Liver (tissue), 8 donors: ENCODE measurements at regions not wholly inside any gene's neighbourhood (a gene's known extent, or its start where the extent isn't known, plus 50 kb on each side); places are given as distances from the start of the nearest gene placed in this dataset.

Experiments used
- DNase-seq: peaks from one replicate; pipeline ENCODE4 v3.0.0-alpha.2; 2017; ENCODE audit warnings: low spot score
- H3K27ac ChIP-seq, 2 donors: one replicate each; pipeline ENCODE4 v1.7.0; 2013; ENCODE audit warnings: inconsistent platforms in 2 of 2, low read length in 2 of 2, control low read depth in 1 of 2, low read depth in 1 of 2, mild to moderate bottlenecking in 1 of 2
- H3K27me3 ChIP-seq, 4 donors: one replicate each; pipeline versions ENCODE4 v1.6.1 to v1.7.0; 2013; ENCODE audit warnings: low read length in 3 of 4, inconsistent platforms in 1 of 4, mild to moderate bottlenecking in 1 of 4, moderate library complexity in 1 of 4; ENCODE audit not compliant: control insufficient read depth in 4 of 4, insufficient read depth in 4 of 4
- H3K36me3 ChIP-seq, 4 donors: one replicate each; pipeline versions ENCODE4 v1.6.1 to v1.7.0; 2013; ENCODE audit warnings: low read length in 3 of 4, mild to moderate bottlenecking in 3 of 4, low read depth in 1 of 4, moderate library complexity in 1 of 4; ENCODE audit not compliant: control insufficient read depth in 4 of 4, insufficient read depth in 3 of 4
- H3K4me1 ChIP-seq, 4 donors: one replicate each; pipeline versions ENCODE4 v1.6.1 to v1.7.0; 2013; ENCODE audit warnings: low read length in 3 of 4, mild to moderate bottlenecking in 3 of 4, moderate library complexity in 1 of 4; ENCODE audit not compliant: control insufficient read depth in 4 of 4, insufficient read depth in 4 of 4
- H3K4me3 ChIP-seq, 3 donors: one replicate each; pipeline versions ENCODE4 v1.6.1 to v1.7.0; 2013; ENCODE audit warnings: low read length in 3 of 3, control low read depth in 1 of 3, low read depth in 1 of 3, mild to moderate bottlenecking in 1 of 3
- H3K9ac ChIP-seq, 2 donors: one replicate each; pipeline ENCODE4 v1.7.0; 2013; ENCODE audit warnings: low read length in 2 of 2, mild to moderate bottlenecking in 2 of 2, moderate library complexity in 2 of 2, control low read depth in 1 of 2, low read depth in 1 of 2
- H3K9me3 ChIP-seq, 4 donors: one replicate each; pipeline versions ENCODE4 v1.6.1 to v1.7.0; 2013; ENCODE audit warnings: low read length in 3 of 4; ENCODE audit not compliant: control insufficient read depth in 4 of 4
- EGR1 ChIP-seq, 2 donors: IDR thresholded peaks; 2 replicates each; pipeline ENCODE4 v1.6.1; 2016 to 2018; ENCODE audit warnings: antibody characterized with exemption in 2 of 2, low read depth in 2 of 2
- FOXA1 ChIP-seq: IDR thresholded peaks from 2 replicates; pipeline ENCODE4 v1.6.1; 2016; ENCODE audit warnings: antibody characterized with exemption
- FOXA2 ChIP-seq: IDR thresholded peaks from 2 replicates; pipeline ENCODE4 v1.6.1; 2016; ENCODE audit warnings: antibody characterized with exemption
- GABPA ChIP-seq, 2 donors: IDR thresholded peaks in 1 of 2; conservative IDR thresholded peaks in 1 of 2; 2 replicates each; pipeline ENCODE4 v1.6.1; 2016; ENCODE audit warnings: antibody characterized with exemption in 2 of 2, mild to moderate bottlenecking in 1 of 2, moderate library complexity in 1 of 2
- HNF4A ChIP-seq, 2 donors: conservative IDR thresholded peaks; 2 replicates each; pipeline ENCODE4 v1.6.1; 2016; ENCODE audit warnings: antibody characterized with exemption in 2 of 2, mild to moderate bottlenecking in 2 of 2
- HNF4G ChIP-seq: IDR thresholded peaks from 2 replicates; pipeline ENCODE4 v1.6.1; 2016; ENCODE audit warnings: antibody characterized with exemption
- JUND ChIP-seq, 2 donors: IDR thresholded peaks; 2 replicates each; pipeline ENCODE4 v1.6.1; 2016; ENCODE audit warnings: antibody characterized with exemption in 2 of 2
- NR2F2 ChIP-seq: IDR thresholded peaks from 2 replicates; pipeline ENCODE4 v1.6.1; 2016; ENCODE audit warnings: antibody characterized with exemption
- RAD21 ChIP-seq, 2 donors: IDR thresholded peaks; 2 replicates each; pipeline ENCODE4 v1.6.1; 2016; ENCODE audit warnings: antibody characterized with exemption in 2 of 2, mild to moderate bottlenecking in 2 of 2
- RXRA ChIP-seq, 2 donors: IDR thresholded peaks; 2 replicates each; pipeline ENCODE4 v1.6.1; 2017 to 2018; ENCODE audit warnings: antibody characterized with exemption in 2 of 2, mild to moderate bottlenecking in 1 of 2
- SP1 ChIP-seq: IDR thresholded peaks from 2 replicates; pipeline ENCODE4 v1.6.1; 2018; ENCODE audit warnings: antibody characterized with exemption, mild to moderate bottlenecking
- TAF1 ChIP-seq: conservative IDR thresholded peaks from 2 replicates; pipeline ENCODE4 v1.6.1; 2016; ENCODE audit warnings: antibody characterized with exemption, mild to moderate bottlenecking
- YY1 ChIP-seq: IDR thresholded peaks from 2 replicates; pipeline ENCODE4 v1.6.1; 2016; ENCODE audit warnings: antibody characterized with exemption, mild to moderate bottlenecking
- WGBS: extraction: QIAGEN DNeasy Blood & Tissue Kit; methylation state at CpG from one replicate; pipeline ENCODE4 v1.1.7; 2013; 5-methylcytosine and 5-hydroxymethylcytosine counted together
- TF ChIP-seq, protein P1 (sequence below): IDR thresholded peaks from 2 replicates; pipeline ENCODE4 v1.6.1; 2016; ENCODE audit warnings: antibody characterized with exemption
- TF ChIP-seq, protein P2 (sequence below): IDR thresholded peaks from 2 replicates; pipeline ENCODE4 v1.6.1; 2016; ENCODE audit warnings: antibody characterized with exemption
- TF ChIP-seq, protein P3 (sequence below): IDR thresholded peaks from 2 replicates; pipeline ENCODE4 v1.6.1; 2016; ENCODE audit warnings: antibody characterized with exemption, mild to moderate bottlenecking
- TF ChIP-seq, protein P4 (sequence below): IDR thresholded peaks from 2 replicates; pipeline ENCODE4 v1.6.1; 2016; ENCODE audit warnings: antibody characterized with exemption
- TF ChIP-seq, protein P5 (sequence below): fragments of 150-350 bp; IDR thresholded peaks from 2 replicates; pipeline ENCODE4 v1.5.1; 2017; ENCODE audit warnings: improper control_type of control experiment, low read depth, low read length; ENCODE audit not compliant: missing input control
- donor health status: healthy.
- donor health status: healthy.
- donor health status: healthy.
- donor health status: healthy.
- donor health status: healthy.

DNA sequence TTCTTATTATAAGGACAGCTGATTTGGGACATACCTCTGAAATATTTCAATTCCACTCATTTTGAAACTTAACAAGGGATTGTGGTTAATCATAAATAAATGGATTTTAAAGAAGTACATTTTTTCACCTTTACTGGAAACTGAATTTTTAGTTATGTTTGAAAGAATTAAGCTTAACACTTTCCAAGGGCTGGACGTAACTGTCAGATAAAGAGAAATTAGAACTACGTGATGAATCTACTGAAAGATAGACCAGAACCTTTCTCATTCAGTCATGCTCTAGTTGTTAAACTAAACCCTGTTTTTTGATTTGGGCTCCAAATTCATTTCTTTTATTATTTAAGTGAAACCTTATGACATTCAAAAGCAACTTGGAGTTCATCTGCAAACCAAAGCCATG lies 1892.1 kb upstream of the SEL1L start:
- no peak overlapping the region for H3K27ac ChIP-seq
- H3K9me3 ChIP-seq, result no peaks in the 10 kb centered on the region
- H3K4me3 ChIP-seq, result no peak overlapping the region
- TF ChIP-seq TAF1, result no peak
- TF ChIP-seq, protein P1, sequence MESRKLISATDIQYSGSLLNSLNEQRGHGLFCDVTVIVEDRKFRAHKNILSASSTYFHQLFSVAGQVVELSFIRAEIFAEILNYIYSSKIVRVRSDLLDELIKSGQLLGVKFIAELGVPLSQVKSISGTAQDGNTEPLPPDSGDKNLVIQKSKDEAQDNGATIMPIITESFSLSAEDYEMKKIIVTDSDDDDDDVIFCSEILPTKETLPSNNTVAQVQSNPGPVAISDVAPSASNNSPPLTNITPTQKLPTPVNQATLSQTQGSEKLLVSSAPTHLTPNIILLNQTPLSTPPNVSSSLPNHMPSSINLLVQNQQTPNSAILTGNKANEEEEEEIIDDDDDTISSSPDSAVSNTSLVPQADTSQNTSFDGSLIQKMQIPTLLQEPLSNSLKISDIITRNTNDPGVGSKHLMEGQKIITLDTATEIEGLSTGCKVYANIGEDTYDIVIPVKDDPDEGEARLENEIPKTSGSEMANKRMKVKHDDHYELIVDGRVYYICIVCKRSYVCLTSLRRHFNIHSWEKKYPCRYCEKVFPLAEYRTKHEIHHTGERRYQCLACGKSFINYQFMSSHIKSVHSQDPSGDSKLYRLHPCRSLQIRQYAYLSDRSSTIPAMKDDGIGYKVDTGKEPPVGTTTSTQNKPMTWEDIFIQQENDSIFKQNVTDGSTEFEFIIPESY, result no peak
- no peak for TF ChIP-seq JUND (IDR thresholded peaks at IDR 0.05)
- TF ChIP-seq HNF4G, result no peak
- no peak for TF ChIP-seq GABPA (IDR thresholded peaks at IDR 0.05 in 1 of 2, conservative IDR thresholded peaks at IDR 0.05 in 1 of 2)
- TF ChIP-seq EGR1 (IDR thresholded peaks at IDR 0.05; ENCODE audit: low read depth in 2 of 2), result no peak
- no peak for TF ChIP-seq FOXA1
- TF ChIP-seq NR2F2, result no peak
- no peak for TF ChIP-seq RAD21 (IDR thresholded peaks at IDR 0.05)
- TF ChIP-seq, protein P2, sequence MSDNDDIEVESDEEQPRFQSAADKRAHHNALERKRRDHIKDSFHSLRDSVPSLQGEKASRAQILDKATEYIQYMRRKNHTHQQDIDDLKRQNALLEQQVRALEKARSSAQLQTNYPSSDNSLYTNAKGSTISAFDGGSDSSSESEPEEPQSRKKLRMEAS, result no peak
- TF ChIP-seq, protein P3, sequence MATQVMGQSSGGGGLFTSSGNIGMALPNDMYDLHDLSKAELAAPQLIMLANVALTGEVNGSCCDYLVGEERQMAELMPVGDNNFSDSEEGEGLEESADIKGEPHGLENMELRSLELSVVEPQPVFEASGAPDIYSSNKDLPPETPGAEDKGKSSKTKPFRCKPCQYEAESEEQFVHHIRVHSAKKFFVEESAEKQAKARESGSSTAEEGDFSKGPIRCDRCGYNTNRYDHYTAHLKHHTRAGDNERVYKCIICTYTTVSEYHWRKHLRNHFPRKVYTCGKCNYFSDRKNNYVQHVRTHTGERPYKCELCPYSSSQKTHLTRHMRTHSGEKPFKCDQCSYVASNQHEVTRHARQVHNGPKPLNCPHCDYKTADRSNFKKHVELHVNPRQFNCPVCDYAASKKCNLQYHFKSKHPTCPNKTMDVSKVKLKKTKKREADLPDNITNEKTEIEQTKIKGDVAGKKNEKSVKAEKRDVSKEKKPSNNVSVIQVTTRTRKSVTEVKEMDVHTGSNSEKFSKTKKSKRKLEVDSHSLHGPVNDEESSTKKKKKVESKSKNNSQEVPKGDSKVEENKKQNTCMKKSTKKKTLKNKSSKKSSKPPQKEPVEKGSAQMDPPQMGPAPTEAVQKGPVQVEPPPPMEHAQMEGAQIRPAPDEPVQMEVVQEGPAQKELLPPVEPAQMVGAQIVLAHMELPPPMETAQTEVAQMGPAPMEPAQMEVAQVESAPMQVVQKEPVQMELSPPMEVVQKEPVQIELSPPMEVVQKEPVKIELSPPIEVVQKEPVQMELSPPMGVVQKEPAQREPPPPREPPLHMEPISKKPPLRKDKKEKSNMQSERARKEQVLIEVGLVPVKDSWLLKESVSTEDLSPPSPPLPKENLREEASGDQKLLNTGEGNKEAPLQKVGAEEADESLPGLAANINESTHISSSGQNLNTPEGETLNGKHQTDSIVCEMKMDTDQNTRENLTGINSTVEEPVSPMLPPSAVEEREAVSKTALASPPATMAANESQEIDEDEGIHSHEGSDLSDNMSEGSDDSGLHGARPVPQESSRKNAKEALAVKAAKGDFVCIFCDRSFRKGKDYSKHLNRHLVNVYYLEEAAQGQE, result no peak
- TF ChIP-seq, protein P4, sequence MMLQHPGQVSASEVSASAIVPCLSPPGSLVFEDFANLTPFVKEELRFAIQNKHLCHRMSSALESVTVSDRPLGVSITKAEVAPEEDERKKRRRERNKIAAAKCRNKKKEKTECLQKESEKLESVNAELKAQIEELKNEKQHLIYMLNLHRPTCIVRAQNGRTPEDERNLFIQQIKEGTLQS, result no peak
- TF ChIP-seq HNF4A (conservative IDR thresholded peaks at IDR 0.05), result no peak
- TF ChIP-seq, protein P5, sequence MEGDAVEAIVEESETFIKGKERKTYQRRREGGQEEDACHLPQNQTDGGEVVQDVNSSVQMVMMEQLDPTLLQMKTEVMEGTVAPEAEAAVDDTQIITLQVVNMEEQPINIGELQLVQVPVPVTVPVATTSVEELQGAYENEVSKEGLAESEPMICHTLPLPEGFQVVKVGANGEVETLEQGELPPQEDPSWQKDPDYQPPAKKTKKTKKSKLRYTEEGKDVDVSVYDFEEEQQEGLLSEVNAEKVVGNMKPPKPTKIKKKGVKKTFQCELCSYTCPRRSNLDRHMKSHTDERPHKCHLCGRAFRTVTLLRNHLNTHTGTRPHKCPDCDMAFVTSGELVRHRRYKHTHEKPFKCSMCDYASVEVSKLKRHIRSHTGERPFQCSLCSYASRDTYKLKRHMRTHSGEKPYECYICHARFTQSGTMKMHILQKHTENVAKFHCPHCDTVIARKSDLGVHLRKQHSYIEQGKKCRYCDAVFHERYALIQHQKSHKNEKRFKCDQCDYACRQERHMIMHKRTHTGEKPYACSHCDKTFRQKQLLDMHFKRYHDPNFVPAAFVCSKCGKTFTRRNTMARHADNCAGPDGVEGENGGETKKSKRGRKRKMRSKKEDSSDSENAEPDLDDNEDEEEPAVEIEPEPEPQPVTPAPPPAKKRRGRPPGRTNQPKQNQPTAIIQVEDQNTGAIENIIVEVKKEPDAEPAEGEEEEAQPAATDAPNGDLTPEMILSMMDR, result no peak
- TF ChIP-seq RXRA (IDR thresholded peaks at IDR 0.05), result no peak
- TF ChIP-seq SP1, result no peak
- TF ChIP-seq YY1, result no peak
- no peak for TF ChIP-seq FOXA2
- H3K4me1 ChIP-seq, result no peaks in the 10 kb centered on the region
- H3K36me3 ChIP-seq, result no peaks in the 10 kb centered on the region
- no peaks in the 10 kb centered on the region for H3K27me3 ChIP-seq
- WGBS, result 81% methylated on average over 2 of the region's 2 CpGs
- no peak overlapping the region for H3K9ac ChIP-seq
- no peak for DNase-seq

DNA sequence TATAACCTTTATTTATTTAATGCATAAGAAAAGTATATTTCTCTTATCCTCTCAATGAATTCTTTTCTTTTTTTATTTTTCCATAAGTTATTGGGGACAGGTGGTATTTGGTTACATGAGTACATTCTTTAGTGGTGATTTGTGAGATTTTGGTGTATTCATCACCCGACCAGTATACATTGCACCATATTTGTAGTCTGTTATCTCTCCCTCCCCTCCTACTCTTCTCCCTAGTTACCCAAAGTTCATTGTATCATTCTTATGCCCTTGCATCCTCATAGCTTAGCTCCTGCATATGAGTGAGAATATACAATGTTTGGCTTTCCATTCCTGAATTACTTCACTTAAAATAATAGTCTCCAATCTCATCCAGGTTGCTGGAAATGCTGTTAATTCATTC lies 1900.0 kb upstream of the SEL1L start:
- DNase-seq, result no peak
- Histone ChIP-seq H3K9me3 (no peaks in the 10 kb centered on the region), H3K27ac (no peak overlapping the region), H3K9ac (no peak overlapping the region), H3K27me3 (peaks cover 0 to 3% (median 0%) of the 10 kb centered on the region in 4 donors), H3K36me3 (no peaks in the 10 kb centered on the region), H3K4me3 (no peak overlapping the region), H3K4me1 (no peaks in the 10 kb centered on the region)
- TF ChIP-seq, protein P5, result no peak
- no peak for TF ChIP-seq FOXA2
- no peak for TF ChIP-seq RAD21 (IDR thresholded peaks at IDR 0.05)
- TF ChIP-seq EGR1 (IDR thresholded peaks at IDR 0.05; ENCODE audit: low read depth in 2 of 2), result no peak
- TF ChIP-seq YY1, result no peak
- TF ChIP-seq FOXA1, result no peak
- TF ChIP-seq TAF1, result no peak
- TF ChIP-seq, protein P4, result no peak
- no peak for TF ChIP-seq NR2F2
- no peak for TF ChIP-seq HNF4A (conservative IDR thresholded peaks at IDR 0.05)
- TF ChIP-seq, protein P2, result no peak
- no peak for TF ChIP-seq RXRA (IDR thresholded peaks at IDR 0.05)
- TF ChIP-seq HNF4G, result no peak
- WGBS, result 59% methylated on average over 1 of the region's 1 CpG
